NCI-H1436 treated with DMSO at 0.1 percent for 48 hours (cell line): ENCODE measurements at regions not wholly inside any gene's neighbourhood (a gene's known extent, or its start where the extent isn't known, plus 50 kb on each side); places are given as distances from the start of the nearest gene placed in this dataset.
"Not testable (repeated sequence)": the region's sequence is repeated elsewhere in the genome, so short reads cannot be mapped to it uniquely, and the experiment has no call there.

Source experiments
- DNase-seq: peaks from one replicate; lab custom pipeline; 2025; lab: John Stamatoyannopoulos, UW

- no peak for DNase-seq
These were observed 91.2 kb upstream of the CIBAR2 start for GRCh38 chr16:85203462-85203813.

DNA sequence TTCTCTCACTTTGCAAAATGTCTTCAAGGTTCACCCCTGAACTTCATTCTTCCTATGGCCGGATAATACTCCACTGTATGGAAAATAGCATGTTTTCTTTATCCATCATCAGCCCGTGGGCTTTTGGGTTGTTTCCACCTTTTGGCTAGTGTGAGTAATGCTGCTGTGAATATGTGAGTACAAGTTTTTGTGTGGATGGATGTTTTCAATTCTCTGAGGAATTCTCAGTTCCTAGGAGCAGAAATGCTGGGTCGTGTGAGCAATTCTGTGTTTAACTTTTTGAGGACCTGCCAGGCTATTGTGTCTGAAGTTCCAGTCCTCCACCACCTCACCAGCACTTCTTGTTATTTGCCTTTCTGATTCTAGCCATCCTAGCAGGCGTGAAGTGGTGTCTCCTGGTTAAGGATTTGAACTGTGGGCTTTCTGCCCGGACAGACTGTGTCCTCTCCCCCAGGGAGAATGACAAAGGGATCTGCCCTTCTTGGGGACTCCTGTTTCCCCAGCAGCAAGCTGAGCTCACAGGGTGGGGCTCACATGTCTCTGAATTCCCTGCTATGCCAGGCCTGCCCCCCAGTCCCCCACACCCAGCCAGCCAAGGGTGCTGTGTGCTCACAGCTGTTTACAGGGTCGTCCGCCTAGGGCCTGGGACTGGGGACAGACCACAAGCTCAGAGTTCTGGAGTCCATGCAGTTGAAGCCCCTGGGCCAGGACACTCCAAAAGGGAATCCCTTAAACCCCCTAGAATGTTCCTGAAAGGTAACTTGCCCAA lies 92.2 kb upstream of the CIBAR2 start:
- no peak for DNase-seq

DNA sequence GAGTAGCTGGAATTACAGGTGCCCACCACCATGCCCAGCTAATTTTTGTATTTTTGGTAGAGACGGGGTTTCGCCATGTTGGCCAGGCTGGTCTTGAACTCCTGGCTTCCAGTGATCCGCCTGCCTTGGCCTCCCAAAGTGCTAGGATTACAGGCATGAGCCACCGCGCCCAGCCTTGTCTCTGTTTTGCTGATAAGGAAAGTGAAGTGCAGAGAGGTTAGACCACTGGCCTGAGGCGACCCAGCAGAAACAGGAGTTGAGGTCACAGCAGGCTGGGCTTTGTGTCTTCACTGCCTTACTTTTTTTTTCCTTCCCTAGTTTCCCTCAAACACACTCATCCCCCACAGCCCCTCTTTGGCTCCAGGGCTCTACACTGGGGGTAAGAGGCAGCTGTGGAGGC lies 93.0 kb upstream of the CIBAR2 start:
- DNase-seq = not testable (repeated sequence)

DNA sequence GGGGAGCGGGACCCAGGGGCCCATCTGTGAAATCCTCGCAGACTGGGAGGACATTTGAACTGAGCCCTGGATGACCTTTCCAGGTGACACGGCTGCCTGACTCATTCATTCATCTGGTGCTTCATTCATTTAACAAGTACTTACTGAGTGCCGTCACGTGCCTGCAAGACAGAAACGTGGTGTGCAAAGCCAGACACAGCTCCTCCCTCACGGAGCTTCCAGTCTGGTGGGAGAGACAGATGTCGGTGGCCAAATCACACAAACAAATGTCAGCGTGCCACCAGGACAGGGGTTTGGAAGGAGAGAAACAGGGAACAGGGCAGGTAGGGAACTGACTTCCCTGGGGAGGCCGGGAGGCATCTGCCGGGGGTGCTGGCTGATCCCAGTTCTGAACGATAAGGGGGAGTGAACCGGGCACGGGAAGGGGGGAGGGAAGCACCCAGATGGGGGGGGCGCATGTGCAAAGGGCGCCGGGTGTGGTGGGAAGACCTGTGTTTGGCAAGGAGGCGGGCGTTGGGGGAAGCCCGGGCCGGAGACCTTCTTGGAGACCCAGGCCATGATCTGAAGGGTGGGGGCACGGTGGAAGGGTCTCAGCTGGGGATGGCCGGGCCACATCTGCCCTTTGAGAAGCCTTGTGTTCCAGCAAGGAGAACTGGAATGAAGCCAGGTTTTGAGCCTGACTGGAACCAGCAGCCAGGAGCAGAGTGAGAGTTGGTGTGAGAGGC lies 93.6 kb upstream of the CIBAR2 start:
- no peak for DNase-seq

DNA sequence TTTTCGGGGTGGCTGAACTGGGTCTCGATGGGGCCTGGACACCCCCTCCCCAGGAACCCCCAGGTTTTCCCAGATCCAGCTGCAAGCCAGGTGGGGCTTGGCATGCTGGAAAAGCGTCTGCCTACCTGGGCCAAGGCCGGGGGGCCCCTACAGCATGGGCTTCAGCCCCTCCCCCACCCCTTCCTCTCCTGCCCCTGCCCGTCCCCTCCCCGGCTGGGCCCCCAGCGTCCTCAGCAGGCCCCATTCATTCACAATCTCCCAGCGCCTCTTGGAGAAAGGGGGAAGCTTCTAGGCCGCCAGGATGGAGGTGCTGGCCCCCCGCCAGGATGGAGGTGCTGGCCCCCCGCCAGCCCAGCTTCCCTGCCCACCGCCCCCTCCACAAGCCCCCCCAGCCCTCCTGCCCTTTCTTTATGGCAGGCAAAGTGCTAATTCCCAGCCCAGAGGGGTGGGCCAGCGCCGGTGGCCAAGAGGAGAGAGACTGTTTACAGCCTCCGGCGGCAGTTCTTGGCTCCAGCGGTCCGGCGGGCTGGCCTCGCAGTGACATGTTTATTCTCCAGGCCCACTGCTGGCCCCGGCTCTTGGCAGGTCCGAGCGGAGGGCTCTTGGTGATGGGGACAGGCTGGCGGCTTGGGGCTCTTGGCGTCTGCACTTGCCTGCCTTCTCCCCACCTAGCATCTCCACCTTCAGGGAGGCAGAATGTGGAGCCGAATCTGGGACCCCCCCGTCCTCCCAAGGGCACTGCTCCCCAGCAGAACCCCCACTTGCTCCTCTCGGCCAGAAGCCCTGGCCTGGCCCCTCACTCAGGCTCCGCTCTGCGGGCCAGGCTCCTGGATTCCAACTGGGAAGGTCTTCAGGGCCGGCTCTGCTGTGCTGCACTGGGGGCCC lies 94.4 kb upstream of the CIBAR2 start:
- no peak for DNase-seq

- no peak for DNase-seq
These were observed 95.2 kb upstream of the CIBAR2 start for GRCh38 chr16:85207357-85207921.

GRCh38 chr16:85208181-85208580 lies 95.9 kb upstream of the CIBAR2 start:
- DNase-seq = no peak

- no peak for DNase-seq
These were observed 96.6 kb upstream of the CIBAR2 start for GRCh38 chr16:85208643-85209520.

- DNase-seq = no peak
These were observed 97.4 kb upstream of the CIBAR2 start for GRCh38 chr16:85209526-85210121.

- DNase-seq = no peak
These were observed 98.3 kb upstream of the CIBAR2 start for GRCh38 chr16:85210423-85211169.

DNA sequence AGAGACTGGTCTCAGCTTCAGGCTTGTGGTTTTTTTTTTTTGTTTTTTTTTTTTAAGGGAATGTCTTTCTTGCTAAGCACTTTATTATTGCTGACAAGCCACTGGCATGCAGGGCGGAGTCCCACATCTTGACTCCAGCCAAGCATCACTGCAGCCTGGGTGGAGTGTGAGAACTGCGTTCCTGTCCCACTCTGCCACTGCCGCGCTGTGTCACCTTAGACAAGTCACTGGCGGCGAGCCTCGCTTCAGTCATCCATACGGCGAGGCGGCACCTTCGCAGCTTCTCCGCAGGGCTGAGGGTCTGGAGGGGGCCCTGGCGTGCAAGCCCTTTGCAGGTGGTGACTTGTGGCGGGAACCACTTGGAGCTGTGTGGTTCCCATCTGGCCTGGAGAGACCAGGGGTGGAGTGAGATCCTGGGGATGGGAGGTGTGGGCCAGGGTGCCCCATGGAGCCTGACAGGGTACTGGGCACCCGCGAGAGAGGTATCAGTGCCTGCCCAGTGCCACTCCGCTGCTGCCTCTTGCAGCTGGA lies 99.1 kb upstream of the CIBAR2 start:
- DNase-seq = no peak

DNA sequence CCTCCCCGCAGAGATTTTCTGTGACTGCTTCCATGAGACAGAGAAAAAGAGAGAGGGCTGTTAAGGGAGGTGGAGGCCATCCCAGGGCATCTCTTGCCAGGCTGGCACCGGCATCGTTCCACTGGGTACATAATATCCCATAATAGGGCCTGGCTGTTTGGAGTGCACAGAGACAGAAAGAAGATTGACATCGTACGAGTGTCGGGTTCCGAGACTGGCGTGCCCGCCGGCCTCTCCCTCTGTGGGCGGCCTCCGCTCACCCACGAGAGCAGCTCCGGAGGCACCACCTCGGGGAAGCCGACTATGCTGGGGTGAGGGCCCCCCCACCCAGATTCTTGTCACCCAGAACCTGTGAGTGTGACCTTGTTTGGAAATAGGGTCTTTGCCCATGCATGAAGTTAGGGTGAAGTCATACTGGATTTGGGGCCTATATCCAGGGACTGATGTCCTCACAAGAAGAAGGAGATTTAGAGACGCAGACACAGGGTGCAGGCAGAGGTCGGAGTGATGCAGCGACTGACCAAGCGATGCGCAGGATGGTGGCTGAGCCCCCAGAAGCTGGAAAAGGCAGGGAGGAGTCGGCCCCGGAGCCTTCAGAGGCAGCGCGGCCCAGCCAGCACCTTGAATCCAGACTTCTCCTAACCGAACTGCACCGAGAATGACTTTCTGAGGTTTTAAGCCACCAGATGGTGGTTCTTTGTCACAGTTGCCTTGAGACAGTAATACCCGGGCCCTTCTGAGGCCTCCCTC lies 101.8 kb upstream of the CIBAR2 start:
- DNase-seq = no peak

- no peak for DNase-seq
These were observed 103.3 kb upstream of the CIBAR2 start for GRCh38 chr16:85215478-85216118.

DNA sequence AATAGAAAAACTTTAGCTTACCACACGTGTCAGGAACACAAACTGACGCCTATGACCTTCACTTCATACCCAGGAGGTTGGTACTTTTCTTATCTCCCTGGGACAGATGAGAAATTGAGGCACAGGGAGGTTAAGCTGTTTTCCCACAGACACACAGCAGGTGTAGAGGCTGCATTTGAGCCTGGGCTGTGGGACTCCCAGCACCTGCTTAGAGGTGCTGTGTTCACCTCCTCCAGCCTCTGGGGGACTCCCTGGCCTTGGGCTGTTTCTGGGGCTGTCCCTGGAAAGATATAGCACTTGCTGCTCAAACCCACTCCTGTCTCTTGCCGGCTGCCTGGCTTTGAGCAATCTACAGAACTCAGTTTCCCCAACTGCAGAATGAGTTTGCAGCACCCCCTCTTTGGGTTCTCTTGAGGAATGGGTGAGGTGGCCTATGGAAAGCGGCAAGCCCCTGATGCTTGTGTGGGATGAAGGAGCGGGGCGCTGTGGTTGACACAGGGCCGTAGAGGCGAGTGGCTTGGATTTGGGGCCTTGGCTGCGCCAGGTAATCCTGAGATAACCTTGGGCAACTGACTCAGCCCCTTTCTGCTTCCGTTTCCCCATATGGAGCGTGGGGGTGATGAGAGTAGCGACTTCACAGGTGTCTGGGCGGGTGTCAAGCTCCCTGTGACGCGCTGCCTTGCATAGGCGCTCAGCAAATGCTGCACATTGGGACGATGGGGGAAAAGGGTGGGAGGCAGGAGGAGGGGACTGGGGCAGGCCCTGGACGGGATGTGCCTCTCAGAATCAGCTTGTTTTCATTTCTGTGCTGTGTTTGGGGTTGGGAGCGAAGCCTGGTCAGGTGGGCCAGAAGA lies 104.5 kb upstream of the CIBAR2 start:
- no peak for DNase-seq

- no peak for DNase-seq
These were observed 108.0 kb upstream of the CIBAR2 start for GRCh38 chr16:85220125-85220839.

DNA sequence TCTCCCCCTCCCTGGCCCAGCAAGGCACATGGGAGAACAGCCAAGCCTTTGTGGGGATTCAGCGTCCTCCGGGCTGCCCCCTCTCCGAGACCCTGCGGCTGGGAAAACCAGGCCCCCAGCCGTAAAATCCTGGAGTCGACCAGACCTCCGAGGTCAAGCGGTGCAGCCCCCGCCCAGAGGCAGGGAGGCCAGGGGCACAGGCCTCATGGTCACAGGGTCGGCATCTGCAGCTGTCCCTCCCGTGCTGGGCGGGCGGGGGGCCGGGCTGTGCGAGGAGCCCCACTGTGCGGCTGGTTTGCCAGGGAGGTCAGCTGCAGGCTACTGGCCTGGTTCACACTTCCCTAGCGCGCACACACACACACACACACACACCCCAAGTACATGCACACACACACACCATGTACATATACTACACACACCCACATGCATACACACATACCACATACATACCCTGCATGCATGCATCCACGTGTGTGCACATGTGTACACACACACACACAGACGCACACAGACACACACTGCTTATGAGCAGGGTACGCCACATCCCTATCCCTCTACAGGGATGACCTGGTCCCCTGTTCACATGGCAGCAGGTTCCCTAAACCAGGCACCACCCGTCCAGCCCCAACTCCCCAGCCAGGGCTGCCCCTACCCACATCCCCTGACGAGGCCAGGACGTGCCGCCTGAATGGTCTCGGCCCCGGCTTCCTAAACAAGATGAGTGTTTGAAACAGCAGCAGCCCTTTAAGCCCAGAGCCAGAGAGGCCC lies 108.9 kb upstream of the CIBAR2 start:
- no peak for DNase-seq
